GM18868 (cell line): ENCODE measurements at regions not wholly inside any gene's neighbourhood (a gene's known extent, or its start where the extent isn't known, plus 50 kb on each side); places are given as distances from the start of the nearest gene placed in this dataset.

Experiments
- ATAC-seq: cut with Tn5 transposase; IDR thresholded peaks from one replicate; pipeline ENCODE4 v1.9.1; 2021; ENCODE audit warnings: mild to moderate bottlenecking, moderate library complexity; ENCODE audit not compliant: unreplicated experiment

DNA sequence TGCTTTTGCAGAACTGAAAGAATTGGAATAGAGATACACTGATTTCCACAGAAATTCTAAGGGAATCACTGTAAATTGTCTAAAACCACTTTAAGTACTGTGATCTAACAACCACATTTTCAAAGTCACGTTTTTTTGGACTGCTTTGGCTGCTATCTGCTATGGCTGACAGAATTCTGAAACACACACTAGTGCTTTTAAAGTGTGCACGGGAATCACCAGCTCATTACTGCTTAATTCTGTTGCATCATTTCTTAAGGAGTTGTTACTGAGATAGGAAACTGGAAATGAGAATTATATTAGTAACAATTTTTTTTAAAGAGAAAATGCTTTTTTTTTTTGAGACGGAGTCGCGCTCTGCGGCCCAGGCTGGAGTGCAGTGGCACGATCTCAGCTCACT lies 716.5 kb upstream of the NRSN1 start:
- no peak for ATAC-seq

DNA sequence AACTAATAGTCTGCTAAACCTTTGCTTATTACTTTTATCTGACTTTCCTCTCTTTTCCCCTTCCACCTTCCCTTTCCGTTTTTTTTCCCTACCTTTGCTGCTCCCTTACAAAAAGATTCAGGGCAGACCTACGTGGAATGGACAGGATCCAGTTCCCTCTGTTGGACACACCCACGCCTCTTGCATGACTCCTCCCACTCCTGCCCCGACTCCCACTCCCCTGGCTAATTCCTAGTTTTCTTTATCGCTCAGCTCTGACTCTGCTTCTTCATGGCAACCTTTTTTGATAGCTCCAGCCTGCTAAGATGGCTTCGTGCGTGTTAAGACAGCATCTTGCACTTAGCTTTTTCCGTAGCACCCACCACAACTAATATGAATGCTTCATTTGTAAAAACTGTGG lies 715.6 kb upstream of the NRSN1 start:
- no peak for ATAC-seq

DNA sequence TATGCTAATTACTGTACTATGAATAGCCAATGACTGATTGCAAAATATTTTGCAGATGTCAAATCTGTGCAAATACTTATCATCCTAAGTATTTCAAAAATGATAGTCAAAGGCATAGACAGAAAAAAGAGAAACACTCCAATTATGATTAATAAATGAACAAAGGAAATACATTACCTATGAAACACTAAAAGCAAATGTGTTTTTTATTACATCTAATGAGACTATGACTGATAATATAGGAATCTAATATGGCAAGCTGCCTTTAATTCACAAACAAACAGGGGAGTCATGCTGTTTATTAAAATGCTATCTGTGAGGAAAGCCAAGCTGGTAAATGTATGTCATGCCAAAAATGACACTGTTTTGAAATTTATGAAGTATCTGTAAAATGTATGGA lies 713.2 kb upstream of the NRSN1 start:
- no peak for ATAC-seq

DNA sequence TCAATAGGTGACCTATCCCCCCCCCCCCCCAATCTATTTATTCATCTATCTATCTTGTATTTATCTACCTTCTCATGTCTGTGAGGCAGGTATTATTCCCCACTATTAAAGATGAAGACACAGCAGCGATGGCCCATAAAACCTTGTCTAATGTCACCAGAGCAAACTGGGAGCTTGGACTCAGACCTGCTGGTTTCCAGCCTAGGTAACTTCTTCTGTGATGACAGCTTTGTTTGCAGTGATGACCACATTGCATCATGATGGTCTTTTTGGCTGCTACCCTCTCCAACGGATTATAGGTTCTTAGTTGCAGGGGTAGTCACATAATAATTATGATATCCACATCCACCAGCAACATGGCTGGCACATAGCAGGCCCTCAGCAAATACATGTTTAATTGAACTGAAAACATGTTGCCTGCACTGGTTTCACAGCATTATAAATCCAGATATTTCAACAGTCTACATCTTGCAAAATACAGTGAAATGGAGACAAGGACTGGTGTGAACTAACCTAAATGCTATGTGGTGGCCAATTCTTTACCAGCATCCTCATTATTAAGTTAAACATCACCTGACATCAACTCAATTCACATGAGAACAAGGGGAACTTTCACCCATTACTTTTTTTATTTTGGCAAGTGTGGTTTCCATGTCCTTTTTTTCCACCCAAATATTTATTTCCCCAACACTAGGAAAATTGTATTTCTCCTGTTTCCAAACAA lies 712.5 kb upstream of the NRSN1 start:
- ATAC-seq: peak; percentile 24

DNA sequence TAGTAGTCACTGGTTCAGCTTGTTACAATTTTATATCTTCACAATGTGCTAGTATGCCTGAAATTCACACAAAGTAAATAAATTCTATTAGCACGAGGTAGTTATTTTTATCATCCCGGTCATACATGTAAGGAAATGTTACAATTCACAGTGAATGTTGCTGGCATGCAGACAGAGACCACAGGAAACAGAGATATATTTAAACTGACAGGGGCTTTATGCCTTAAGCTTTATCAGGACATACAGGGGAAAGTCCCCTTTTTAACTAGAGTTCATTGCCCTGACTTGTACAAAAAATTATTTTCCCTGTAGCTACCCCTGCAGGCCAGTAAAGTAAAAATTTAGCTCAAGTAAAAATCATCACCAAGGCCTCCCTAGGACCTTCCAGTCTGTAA lies 712.0 kb upstream of the NRSN1 start:
- ATAC-seq: peak; percentile 88

DNA sequence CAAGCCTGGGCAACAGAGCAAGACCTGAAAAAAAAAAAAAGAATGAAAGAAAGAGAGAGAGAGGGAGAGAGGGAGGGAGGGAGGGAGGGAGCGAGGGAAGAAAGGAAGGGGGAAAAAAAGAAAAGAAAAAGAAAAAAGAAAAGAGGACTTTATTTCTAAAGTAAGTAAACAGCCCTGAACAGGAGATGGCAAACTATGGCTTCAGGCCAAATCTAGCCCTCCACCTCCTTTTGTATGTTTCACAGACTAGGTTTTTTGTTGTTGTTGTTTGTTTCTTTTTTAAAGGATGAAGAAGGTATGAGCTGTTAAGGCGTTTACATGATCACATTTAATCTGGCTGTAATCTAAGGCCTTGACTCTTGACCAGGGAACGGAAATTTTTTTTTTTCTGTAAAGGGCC lies 711.1 kb upstream of the NRSN1 start:
- no peak for ATAC-seq

DNA sequence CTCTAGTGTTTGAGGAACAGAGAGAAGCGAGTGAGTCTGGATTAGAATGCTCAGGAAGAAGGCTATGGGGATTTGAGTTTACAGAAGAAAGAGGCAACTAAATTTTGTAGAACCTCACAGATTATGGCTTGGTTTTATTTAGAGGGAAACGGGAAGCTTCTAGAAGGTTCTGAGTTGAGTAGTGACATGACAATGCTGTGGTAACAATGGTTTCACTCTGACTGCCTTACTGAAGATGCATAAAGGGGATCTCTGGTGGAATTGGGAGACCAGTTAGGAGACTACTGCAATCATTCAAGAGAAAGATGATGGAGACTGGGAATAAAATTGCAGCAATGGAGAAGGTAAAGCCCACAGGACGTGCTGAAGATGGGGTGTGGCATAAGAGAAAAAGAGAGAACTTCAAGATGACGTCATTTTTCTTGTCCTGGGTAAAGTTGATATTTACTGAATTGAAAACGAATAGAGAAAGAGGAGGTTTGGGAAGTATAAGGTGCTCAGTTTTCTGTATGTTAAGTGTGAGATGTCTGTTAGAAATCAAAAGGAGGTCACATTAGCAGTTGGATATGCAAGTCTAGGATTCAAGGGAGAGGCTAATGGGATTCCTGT lies 710.1 kb upstream of the NRSN1 start:
- peak; percentile 55 for ATAC-seq

DNA sequence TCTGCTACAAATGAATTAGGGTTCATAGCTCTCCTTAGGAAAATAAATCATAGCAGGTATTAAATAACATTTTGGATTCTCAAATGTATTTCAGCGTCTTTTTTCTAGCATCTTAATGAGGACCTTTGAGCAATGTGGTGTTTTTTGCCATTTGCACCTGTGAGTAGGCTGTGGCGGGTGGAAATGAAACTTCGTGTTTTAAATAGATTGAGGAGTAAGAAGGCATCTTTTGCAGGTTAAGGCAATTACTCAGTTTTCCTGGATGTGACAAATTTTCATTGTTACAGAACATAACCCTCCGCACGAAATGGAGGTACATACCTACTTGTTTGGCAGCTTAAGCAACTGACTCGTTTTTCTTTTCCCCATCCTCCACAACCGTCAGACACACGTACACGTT lies 708.9 kb upstream of the NRSN1 start:
- no peak for ATAC-seq

DNA sequence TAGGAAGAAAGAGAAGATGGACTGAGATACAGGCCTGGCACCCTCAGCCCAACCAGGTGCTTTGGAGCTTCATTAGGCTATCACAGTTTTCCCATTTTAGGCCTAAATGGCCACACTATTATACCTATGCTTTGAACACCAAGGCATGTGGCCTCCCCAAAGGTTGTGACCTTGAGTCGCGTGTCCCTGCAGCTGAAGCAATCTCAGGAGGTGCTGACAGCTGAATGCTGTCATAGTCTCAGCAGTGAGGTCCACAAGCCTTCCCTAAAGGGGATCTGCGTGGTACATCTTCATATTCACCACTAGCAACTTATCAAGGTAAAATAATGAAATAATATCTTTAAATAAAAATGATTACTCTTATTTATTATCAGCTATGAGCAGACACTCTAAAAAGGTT lies 707.9 kb upstream of the NRSN1 start:
- ATAC-seq: no peak

DNA sequence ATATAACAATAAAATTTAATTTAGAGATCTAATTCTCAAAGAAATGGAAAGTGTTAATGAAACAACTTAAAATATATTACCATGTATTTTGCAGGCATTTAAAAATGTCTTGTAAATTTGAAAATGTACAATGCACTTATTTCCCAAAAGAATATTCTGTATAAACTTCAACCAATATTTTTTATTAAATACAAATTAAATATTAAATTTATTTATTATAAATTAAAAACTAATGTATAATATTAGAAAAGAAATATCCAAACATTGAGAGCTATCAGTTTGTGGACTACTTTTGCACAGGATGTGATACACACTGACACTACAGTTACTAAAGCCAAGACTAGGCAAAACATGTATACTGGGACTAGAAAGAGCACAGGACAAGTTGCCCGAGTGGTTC lies 707.0 kb upstream of the NRSN1 start:
- ATAC-seq: no peak

DNA sequence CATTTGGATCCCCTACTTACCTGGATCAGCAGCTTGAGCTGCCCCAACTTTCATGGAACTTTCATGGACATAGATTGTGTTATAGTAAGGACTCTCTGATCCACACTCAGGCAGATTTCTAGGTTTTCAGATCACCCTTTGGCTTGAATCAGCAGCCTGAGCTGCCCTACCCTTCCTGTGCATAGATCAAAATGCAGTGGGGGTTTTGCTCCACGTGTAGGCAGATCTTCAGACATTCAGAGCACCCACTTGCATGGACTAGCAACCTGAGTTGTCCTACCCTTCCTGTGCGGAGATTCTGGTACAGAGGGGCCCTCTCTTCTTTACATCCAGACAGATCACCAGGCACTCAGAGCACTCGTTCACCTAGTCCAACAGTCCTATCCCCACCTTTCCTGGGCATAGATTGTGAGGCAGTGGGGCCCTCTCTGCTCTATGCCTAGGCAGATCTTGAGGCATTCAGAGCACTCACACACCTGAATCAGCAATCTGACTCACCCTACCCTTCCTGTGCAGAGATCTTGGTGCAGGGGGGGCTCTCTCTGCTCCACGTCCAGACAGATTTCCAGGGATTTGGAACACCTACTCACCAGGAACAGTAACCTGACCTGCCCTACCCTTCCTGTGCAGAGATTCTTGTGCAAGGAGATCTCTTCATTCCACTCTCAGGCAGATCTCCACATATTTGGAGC lies 705.2 kb upstream of the NRSN1 start:
- ATAC-seq: no peak

DNA sequence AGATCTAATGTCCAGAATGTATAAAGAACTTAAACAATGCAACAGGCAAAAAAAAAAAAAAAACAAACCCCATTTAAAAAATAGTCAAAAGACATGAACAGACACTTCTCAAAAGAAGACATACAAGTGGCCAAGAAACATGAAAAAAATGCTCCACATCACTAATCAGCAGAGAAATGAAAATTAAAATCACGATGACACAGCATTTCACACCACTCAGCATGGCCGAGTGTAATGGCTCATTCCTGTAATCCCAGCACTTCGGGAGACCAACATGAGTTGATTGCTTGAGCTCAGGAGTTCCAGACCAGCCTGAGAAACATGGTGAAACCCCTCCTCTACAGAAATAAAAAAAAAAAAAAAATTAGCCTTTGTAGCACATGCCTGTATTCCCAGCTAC lies 701.4 kb upstream of the NRSN1 start:
- no peak for ATAC-seq

DNA sequence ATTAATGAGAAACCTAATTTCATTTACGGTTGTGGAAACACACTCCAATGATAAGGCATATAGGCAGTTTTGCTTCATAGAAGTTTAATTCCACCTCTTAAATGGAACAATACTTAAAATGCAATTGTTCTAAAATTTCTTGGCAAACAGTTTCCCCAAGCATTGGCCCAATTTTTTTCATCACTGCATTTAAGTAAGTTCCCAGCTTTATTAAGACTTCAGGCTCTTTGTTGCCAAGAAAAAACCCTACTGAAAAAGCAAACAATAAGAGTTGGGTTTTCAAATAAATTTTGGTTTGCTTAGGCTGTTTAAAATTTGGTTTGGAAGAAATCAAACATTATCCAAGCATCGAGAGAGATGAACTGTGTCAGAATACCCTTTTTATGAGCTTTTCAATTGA lies 690.9 kb upstream of the NRSN1 start:
- ATAC-seq: no peak

DNA sequence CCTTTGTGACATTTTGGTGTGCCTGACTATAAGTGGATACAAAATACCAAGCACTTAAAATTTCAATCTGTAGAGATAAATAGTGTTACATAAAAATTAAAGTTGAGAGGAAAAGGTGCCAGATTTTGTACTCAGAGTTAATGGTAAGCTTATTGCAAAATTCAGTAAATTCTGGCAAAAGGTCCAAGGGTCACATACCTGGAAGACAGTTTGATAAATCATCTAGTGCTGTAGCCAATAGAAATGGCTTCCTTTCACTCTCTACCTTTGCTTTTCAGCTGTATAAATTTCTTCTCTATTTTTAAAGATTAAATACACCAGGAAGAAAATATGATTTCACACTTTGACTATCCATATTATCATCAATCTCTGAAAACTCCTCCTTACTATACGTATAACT lies 690.2 kb upstream of the NRSN1 start:
- no peak for ATAC-seq

DNA sequence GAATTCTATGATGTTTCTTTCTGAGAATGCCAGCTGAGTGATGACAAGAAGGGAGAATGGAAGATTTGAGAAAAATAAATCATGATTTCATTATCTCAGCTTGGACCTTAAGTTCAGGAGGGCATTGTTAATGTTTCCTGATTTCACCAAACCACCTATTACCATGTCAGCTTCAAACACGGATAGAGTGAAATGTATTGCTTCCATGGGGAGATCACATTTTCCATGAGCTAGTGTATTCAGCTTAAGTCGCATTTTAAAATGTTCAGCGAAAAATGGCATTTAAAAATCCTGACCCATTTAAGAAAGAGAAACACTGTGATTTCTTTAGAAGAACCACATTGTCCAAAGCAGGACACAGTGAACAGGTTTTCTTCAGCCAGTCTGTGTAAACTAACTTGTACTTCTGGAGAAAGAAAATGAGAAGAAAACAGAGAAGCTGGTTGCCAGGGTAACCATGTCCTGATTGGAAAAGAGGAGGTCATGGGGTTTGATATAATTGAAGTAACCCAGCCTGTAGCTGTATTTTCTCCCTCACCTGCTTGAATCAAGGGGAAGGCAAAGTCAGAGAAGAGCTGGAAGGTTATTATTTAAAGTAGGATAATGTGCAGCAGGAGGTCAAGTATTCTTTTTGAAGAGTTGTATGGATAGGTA lies 684.1 kb upstream of the NRSN1 start:
- no peak for ATAC-seq

DNA sequence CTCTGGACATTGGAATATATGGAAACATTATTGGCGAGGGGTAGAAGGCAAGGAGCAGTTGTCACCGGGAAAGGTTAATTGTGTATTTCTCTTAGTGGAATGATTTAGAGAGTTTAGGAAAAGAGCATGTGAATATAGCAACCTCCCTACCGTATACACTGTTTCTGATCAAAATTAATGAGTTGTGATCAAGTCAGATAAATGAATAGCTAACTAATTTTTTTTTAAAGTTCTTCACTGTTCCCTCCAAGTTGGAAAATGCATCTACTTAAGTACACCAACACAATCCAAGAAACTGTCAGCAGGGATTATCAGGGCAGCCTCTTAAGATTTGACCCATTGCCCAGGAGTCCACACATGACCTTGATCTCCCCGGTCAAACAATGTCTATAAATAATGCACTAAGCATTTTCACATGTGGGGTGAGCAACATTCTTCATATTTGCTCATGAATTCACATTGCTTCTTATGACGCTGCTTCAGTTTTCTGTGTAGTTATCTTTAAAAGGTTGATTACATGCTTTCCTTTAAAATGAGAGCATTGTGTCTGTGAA lies 680.8 kb upstream of the NRSN1 start:
- ATAC-seq: no peak

DNA sequence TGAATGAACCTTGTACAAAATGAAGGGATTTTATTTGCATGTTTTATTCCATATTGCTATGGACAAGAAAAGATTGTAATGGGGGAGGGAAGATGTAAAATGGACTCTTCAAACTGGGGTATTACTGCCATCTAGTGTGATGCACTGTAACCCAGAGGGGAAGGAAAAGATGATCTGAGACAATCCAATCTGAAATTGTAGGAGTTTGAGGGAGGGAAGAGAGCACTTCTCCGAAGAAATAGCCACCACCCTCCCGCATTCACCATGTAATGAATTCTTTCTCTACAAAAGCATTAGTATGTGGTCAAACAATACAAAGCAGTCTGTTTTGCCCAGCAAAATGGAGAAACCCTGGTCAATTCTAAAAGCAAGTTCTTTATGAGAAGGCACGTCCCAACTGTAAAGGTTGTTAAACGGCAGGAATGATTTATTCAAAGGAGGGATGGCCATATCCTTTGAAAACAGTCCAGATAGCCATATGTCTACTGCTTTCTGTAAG lies 679.5 kb upstream of the NRSN1 start:
- no peak for ATAC-seq

DNA sequence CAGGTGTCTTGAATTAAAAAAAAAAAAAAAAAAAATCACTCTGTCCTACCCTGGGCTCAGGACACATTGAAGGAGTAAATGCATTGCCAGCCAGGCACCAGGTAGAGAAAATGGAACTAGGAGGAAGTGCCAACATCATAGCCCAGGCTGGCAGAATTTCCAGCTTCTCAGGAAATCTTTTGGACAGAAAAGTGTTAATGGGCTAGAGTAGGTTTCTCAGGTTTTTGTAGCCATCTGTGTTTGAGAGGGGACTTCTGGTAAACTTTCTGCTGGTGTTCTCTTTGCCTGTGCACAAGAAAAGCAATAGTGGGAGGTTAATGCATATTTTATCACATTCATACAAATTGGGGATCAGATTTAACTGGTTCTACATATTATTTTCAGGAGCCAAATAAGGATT lies 678.3 kb upstream of the NRSN1 start:
- no peak for ATAC-seq

DNA sequence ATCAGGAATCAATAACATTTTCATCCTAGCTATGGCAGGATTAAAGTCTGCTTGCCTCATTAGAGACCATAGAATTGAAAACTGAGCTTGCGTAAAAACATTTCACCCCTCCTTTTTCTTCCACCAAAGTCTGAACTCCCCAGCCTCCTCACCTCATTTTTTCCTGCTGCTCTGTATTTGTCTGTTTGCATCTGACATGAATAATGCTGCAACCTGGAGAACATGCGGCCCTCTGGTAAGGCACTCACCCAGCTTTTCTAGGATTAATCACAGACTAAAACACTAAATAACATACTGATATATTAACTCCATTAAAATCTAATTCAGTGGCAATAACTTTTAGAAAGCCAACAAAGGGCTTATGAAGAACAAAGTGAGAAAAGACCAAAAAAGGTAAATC lies 677.7 kb upstream of the NRSN1 start:
- no peak for ATAC-seq

DNA sequence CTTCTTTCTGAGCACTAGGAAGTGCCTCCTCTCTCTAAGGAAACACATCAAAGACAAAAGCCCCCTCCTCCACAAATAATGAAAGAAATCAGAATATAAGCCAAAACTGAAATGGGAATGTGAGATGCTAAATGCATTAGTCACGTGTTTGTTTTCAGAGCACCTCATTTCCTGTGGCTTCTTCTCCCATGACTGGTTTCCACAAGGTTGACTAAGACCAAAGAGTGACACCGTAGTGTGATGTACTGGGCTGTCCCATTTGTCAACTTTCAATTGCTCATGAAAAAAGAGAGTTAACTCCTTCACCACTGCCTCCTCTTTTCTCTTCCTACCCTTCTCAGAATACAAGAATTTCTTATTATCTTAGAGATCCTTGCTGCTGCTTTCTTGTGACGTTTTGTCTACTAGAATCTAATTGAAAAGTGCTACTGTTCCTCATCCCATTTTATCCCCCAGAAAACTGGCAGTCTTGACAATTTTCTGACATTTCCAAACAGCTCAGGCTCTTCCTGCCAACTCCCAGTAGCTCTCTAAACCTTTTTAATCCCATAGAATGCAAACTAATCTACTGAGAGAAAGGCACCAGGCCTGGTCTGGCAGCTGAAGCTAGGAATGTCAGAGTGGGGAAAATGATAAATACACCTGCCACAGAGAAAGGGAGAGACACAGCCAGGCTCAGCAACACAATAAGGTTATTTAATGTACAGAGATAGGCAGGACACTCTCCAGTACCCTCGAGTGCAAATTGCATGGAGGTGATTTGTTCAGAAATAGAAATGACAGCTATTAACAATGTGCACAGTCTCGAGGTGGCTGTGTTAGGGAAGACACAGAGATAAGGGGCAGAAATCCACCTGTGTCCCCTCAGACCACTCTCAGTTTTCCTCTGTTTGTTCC lies 671.7 kb upstream of the NRSN1 start:
- ATAC-seq: peak; percentile 59
